MM.1S (cell line): ENCODE measurements at regions not wholly inside any gene's neighbourhood (a gene's known extent, or its start where the extent isn't known, plus 50 kb on each side); places are given as distances from the start of the nearest gene placed in this dataset.

Experiments
- EZH2 ChIP-seq: fragments of 300-600 bp; sonication (generic); optimal IDR thresholded peaks from 2 replicates; pipeline ENCODE3; 2017; ENCODE audit warnings: low read depth, mild to moderate bottlenecking, antibody characterized with exemption, low read length, mixed read lengths
- EZH2phosphoT487 ChIP-seq: fragments of 300-600 bp; sonication (generic); IDR thresholded peaks from 2 replicates; pipeline ENCODE4 v1.6.1; 2018; ENCODE audit warnings: antibody characterized with exemption, low read length
- TF ChIP-seq, protein P1 (sequence below): fragments of 300-600 bp; sonication (generic); IDR thresholded peaks from 2 replicates; pipeline ENCODE4 v1.5.1; 2016; ENCODE audit warnings: antibody characterized with exemption, low read length, mixed read lengths

DNA sequence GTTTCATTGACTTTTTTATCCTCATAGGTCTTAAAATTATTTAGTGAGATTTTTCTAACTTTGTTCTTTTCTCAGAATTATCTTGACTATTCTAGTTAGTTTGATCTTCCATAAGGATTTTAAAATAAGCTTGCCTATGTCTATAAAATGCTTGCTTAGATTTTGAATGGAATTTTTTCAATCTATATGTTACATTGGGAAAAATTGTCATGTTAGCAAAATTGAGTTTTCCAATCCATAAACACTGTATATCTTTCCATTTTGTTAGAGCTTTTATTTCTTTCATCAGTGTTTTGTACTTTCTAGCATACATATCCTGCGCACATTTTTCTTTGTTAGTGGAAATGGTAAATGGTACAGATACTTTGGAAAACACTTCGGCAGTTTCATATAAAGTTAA, 312.9 kb downstream of the PDHA2 start:
- no peak for TF ChIP-seq EZH2
- TF ChIP-seq, protein P1, sequence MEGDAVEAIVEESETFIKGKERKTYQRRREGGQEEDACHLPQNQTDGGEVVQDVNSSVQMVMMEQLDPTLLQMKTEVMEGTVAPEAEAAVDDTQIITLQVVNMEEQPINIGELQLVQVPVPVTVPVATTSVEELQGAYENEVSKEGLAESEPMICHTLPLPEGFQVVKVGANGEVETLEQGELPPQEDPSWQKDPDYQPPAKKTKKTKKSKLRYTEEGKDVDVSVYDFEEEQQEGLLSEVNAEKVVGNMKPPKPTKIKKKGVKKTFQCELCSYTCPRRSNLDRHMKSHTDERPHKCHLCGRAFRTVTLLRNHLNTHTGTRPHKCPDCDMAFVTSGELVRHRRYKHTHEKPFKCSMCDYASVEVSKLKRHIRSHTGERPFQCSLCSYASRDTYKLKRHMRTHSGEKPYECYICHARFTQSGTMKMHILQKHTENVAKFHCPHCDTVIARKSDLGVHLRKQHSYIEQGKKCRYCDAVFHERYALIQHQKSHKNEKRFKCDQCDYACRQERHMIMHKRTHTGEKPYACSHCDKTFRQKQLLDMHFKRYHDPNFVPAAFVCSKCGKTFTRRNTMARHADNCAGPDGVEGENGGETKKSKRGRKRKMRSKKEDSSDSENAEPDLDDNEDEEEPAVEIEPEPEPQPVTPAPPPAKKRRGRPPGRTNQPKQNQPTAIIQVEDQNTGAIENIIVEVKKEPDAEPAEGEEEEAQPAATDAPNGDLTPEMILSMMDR = no peak
- TF ChIP-seq EZH2phosphoT487 = no peak
